BLaER1 (cell line): ENCODE measurements at regions not wholly inside any gene's neighbourhood (a gene's known extent, or its start where the extent isn't known, plus 50 kb on each side); places are given as distances from the start of the nearest gene placed in this dataset.

Experiments used
- H3K27ac ChIP-seq: shearing (Covaris generic); formaldehyde crosslinking; 2 replicates; pipeline ENCODE4 v1.8.1; 2022
- H3K27me3 ChIP-seq: shearing (Covaris generic); formaldehyde crosslinking; 2 replicates; pipeline ENCODE4 v1.8.1; 2022
- H3K36me3 ChIP-seq: shearing (Covaris generic); formaldehyde crosslinking; 2 replicates; pipeline ENCODE4 v1.8.1; 2022
- H3K4me1 ChIP-seq: shearing (Covaris generic); formaldehyde crosslinking; 2 replicates; pipeline ENCODE4 v1.8.1; 2022
- H3K4me2 ChIP-seq: shearing (Covaris generic); formaldehyde crosslinking; 2 replicates; pipeline ENCODE4 v1.8.1; 2022
- H3K4me3 ChIP-seq: shearing (Covaris generic); formaldehyde crosslinking; 2 replicates; pipeline ENCODE4 v1.8.1; 2022
- H3K9ac ChIP-seq: shearing (Covaris generic); formaldehyde crosslinking; 2 replicates; pipeline ENCODE4 v1.8.1; 2022
- H3K9me3 ChIP-seq: shearing (Covaris generic); formaldehyde crosslinking; 2 replicates; pipeline ENCODE4 v1.8.1; 2022
- H4K20me1 ChIP-seq: shearing (Covaris generic); formaldehyde crosslinking; 2 replicates; pipeline ENCODE4 v1.8.1; 2022
- Cebpa-rat ChIP-seq: shearing (Covaris generic); IDR thresholded peaks from 2 replicates; pipeline ENCODE4 v1.8.1; 2022

- Histone ChIP-seq H3K27me3 (no peaks in the 10 kb centered on the region), H3K9ac (no peak overlapping the region), H4K20me1 (no peaks in the 10 kb centered on the region), H3K4me1 (no peaks in the 10 kb centered on the region), H3K4me3 (no peak overlapping the region), H3K9me3 (peaks cover 9% of the 10 kb centered on the region), H3K4me2 (no peak overlapping the region), H3K27ac (no peak overlapping the region), H3K36me3 (no peaks in the 10 kb centered on the region)
- no peak for TF ChIP-seq Cebpa-rat
These were observed 166.9 kb downstream of the RND3 start for GRCh38 chr2:150320608-150321007.

DNA sequence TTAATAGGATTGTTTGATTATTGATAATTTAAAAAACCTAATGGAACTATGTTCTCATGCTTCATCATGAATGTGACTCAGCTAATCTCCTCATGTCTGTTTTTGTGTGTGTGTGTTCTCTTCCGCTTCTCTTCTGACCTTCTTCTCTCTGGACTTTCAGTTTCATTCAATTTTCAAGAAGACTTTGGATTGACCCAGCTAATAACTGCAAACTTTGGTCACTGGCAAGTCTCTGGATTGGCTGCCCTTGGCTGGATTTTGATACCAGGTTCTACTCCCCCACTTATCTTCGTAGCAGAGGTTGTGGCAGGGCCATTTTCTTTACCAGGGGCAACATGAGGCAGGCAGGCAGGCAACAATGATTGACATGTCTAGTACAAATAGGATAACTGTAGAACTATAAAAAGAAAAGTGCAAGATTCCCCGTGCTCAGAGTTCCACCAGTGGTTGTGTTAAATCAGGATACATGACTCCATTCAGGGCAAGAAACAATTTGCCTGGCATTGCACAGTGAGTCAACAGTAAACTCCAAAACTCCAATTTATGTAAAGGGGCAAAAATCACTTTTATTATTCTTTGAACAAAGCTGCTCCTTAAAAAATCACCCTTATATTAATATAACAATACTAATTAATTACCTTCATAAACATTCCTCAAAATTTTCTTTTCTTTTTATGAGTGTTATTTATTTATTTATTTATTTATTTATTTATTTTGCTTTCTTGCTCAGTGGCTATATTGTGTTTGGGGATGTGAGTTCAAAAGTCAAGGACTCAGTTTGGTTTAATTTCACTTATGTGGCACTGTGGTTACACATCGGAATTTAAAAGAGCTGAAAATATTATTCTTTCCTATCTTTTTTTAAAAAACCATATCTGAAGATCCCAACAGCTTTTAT, 167.6 kb downstream of the RND3 start:
- H3K27me3 ChIP-seq = no peaks in the 10 kb centered on the region
- H3K9me3 ChIP-seq = peaks cover 16% of the 10 kb centered on the region
- H3K9ac ChIP-seq = no peak overlapping the region
- no peak overlapping the region for H3K27ac ChIP-seq
- H4K20me1 ChIP-seq = no peaks in the 10 kb centered on the region
- no peak overlapping the region for H3K4me3 ChIP-seq
- no peaks in the 10 kb centered on the region for H3K4me1 ChIP-seq
- H3K4me2 ChIP-seq = no peak overlapping the region
- no peaks in the 10 kb centered on the region for H3K36me3 ChIP-seq
- TF ChIP-seq Cebpa-rat = no peak

DNA sequence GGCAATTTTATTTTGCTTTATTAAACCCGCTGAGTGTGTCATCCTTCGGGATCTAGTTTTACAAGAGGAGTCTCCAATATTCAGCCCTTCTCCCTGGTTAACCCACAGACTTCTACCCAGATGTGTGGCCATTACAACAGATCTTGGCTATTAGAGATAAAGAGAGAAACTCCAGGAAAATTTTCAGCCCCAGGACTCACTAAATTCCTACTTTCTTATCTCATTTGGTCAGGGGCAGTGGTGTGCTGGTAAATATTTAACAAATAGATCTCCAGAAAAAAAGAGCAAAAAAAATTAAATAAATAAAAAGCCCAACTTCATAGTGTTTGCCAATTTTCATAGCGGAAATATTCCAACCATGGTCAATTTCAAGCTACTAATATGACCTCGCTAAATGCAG, 168.4 kb downstream of the RND3 start:
- Histone ChIP-seq H3K9me3 (peaks cover 18% of the 10 kb centered on the region), H3K36me3 (no peaks in the 10 kb centered on the region), H3K27ac (no peak overlapping the region), H3K27me3 (no peaks in the 10 kb centered on the region), H4K20me1 (no peaks in the 10 kb centered on the region), H3K4me1 (no peaks in the 10 kb centered on the region), H3K4me2 (no peak overlapping the region), H3K4me3 (no peak overlapping the region), H3K9ac (no peak overlapping the region)
- TF ChIP-seq Cebpa-rat = no peak

DNA sequence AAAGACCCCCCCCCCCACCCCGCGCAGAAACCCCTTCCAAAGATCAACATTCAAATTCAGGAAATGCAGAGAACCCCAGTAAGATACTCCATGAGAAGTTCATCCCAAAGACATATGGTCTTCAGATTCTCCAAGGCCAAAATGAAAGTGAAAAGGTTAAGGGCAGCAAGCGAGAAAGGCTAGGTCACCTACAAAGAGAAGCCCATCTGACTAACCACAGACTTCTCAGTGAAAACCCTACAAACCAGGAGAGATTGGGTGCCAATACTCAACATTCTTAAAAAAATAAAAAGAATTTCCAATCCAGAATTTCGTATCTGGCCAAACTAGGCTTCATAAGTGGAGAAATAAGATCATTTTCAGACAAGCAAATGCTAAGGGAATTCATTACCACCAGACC, 175.2 kb downstream of the RND3 start:
- no peak overlapping the region for H3K4me2 ChIP-seq
- H3K4me3 ChIP-seq = no peak overlapping the region
- no peak for TF ChIP-seq Cebpa-rat
- H3K9ac ChIP-seq = no peak overlapping the region
- H3K4me1 ChIP-seq = no peaks in the 10 kb centered on the region
- H3K27me3 ChIP-seq = no peaks in the 10 kb centered on the region
- H3K27ac ChIP-seq = no peak overlapping the region
- peaks cover 18% of the 10 kb centered on the region for H3K9me3 ChIP-seq
- H4K20me1 ChIP-seq = no peaks in the 10 kb centered on the region
- H3K36me3 ChIP-seq = no peaks in the 10 kb centered on the region

DNA sequence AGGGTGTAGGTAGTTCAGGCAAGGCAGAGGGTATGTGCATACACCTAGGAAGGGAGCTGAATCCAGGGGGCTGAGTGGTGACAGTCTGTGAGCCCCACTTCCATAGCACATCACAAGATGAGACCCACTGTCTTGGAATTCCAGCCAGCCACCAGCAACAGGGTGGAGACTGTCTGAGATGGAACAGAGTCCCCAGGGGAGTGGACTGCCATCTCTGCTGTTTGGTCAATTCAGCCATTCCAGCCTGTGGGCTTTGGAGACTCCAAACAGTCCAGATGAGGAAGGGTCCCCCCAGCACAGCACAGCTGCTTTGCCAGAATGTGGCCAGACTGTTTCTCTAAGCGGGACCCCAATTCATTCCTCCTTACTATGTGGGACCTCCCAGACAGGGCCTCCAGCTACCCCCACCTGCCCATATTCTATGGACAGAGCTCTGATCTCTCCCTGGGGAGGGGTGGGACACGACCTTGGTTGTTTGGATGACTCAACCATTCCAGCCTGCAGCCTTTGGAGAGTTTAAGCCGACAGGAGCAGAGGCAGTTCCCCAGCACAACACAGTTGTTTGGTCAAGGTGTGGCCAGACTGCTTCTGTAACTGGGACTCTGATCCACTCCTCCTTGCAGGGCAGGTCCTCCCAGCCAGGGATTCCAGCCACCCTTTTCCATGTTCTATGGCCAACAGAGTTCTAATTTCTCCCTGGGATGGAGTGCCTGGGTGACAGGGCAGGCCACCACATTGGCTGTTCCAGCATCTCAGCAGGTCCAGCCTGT, 178.0 kb downstream of the RND3 start:
- no peaks in the 10 kb centered on the region for H4K20me1 ChIP-seq
- H3K9ac ChIP-seq = no peak overlapping the region
- H3K27me3 ChIP-seq = no peaks in the 10 kb centered on the region
- H3K27ac ChIP-seq = no peak overlapping the region
- H3K9me3 ChIP-seq = peaks cover 2% of the 10 kb centered on the region
- no peak overlapping the region for H3K4me2 ChIP-seq
- no peaks in the 10 kb centered on the region for H3K36me3 ChIP-seq
- H3K4me3 ChIP-seq = no peak overlapping the region
- H3K4me1 ChIP-seq = no peaks in the 10 kb centered on the region
- no peak for TF ChIP-seq Cebpa-rat

DNA sequence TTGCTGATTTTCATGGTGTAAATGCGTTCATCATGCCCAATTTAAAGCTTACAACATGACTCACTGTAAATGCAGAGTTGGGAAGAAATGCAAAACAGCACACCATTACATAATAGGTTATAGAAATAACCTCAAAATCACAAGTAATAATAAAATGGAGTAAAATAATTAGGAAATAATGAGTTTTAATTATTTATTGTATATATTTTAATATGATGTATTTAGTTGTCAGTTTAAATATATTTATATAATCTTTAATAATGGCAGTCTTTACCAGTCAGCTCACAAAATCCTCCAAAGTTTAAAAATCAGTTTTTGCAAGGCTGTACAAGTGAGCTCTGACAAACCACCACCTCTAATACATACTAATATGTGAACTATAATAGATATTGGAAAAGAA, 180.2 kb downstream of the RND3 start:
- Histone ChIP-seq H3K4me2 (no peak overlapping the region), H3K4me1 (no peaks in the 10 kb centered on the region), H3K9me3 (peaks cover 16% of the 10 kb centered on the region), H3K9ac (no peak overlapping the region), H3K27ac (no peak overlapping the region), H3K4me3 (no peak overlapping the region), H3K27me3 (no peaks in the 10 kb centered on the region), H4K20me1 (no peaks in the 10 kb centered on the region), H3K36me3 (no peaks in the 10 kb centered on the region)
- no peak for TF ChIP-seq Cebpa-rat

GRCh38 chr2:150303281-150303680, 184.2 kb downstream of the RND3 start:
- Histone ChIP-seq H3K4me2 (no peak overlapping the region), H3K4me1 (no peaks in the 10 kb centered on the region), H3K9ac (no peak overlapping the region), H4K20me1 (no peaks in the 10 kb centered on the region), H3K27ac (no peak overlapping the region), H3K36me3 (no peaks in the 10 kb centered on the region), H3K9me3 (peaks cover 22% of the 10 kb centered on the region), H3K27me3 (no peaks in the 10 kb centered on the region), H3K4me3 (no peak overlapping the region)
- TF ChIP-seq Cebpa-rat = no peak

DNA sequence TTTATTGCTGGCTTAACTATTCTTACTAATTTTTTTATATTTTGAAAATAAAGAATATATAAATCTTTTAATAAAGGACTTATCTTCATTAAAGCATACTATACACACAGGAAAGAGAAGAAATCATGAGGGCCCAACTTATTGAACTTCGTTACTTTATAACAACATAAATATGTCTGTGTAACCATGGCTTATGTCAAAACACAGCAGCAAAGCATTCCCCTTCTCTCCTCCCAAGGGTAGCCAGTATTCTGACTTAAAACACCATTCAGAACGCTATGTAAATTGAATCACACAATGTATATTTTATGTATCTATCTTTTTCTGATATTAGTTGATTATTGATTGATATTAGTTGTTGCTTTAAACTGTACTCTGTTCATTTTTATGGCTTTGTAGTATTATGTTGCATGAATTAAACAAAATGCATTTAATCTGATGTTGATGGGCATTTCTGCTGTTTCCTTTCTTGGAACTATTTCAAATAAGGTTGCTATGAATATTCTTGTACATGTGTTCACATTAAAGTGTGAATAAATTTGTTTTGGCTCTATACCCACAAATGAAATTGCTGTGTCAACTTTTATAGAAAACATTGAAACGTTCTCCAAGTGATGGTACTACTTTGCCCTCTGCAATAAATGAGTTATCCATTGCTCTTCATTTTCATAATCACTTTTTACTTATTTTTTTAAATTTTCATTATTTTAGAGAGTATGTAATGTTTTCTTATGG, 188.7 kb downstream of the RND3 start:
- Histone ChIP-seq H3K27me3 (no peaks in the 10 kb centered on the region), H3K36me3 (no peaks in the 10 kb centered on the region), H3K4me3 (no peak overlapping the region), H4K20me1 (no peaks in the 10 kb centered on the region), H3K4me1 (peaks cover 10% of the 10 kb centered on the region), H3K27ac (no peak overlapping the region), H3K9me3 (peaks cover 14% of the 10 kb centered on the region), H3K4me2 (no peak overlapping the region), H3K9ac (no peak overlapping the region)
- no peak for TF ChIP-seq Cebpa-rat

- Histone ChIP-seq H3K27ac (no peak overlapping the region), H3K9me3 (peaks cover 6% of the 10 kb centered on the region), H3K27me3 (no peaks in the 10 kb centered on the region), H4K20me1 (no peaks in the 10 kb centered on the region), H3K36me3 (no peaks in the 10 kb centered on the region), H3K4me2 (no peak overlapping the region), H3K4me3 (no peak overlapping the region), H3K4me1 (peaks cover 10% of the 10 kb centered on the region), H3K9ac (no peak overlapping the region)
- TF ChIP-seq Cebpa-rat = no peak
These were observed 190.5 kb downstream of the RND3 start for GRCh38 chr2:150296770-150297546.
